H9 (cell line): ENCODE measurements at regions not wholly inside any gene's neighbourhood (a gene's known extent, or its start where the extent isn't known, plus 50 kb on each side); places are given as distances from the start of the nearest gene placed in this dataset.

Experiments used
- DNase-seq: peaks from one replicate; pipeline ENCODE4 v3.0.0-alpha.2; 2017
- H2AFZ ChIP-seq: one replicate; pipeline ENCODE4 v1.6.1; 2013; ENCODE audit warnings: mild to moderate bottlenecking, low read length, control low read depth, moderate library complexity
- H2AK5ac ChIP-seq: 2 replicates; pipeline ENCODE4 v1.6.1; 2013; ENCODE audit warnings: low read length, control low read depth, mixed read lengths; ENCODE audit not compliant: insufficient read length
- H2BK120ac ChIP-seq: one replicate; pipeline ENCODE4 v1.6.1; 2013; ENCODE audit warnings: low read depth, mild to moderate bottlenecking, low read length, control low read depth, inconsistent platforms; ENCODE audit not compliant: poor library complexity, severe bottlenecking
- H2BK12ac ChIP-seq: 2 replicates; pipeline ENCODE4 v1.6.1; 2013; ENCODE audit warnings: low read length, control low read depth, mixed read lengths, low read depth; ENCODE audit not compliant: insufficient read length
- H2BK15ac ChIP-seq: 2 replicates; pipeline ENCODE4 v1.6.1; 2013; ENCODE audit warnings: low read depth, low read length, control low read depth
- H2BK20ac ChIP-seq: one replicate; pipeline ENCODE4 v1.6.1; 2013; ENCODE audit warnings: low read depth, mild to moderate bottlenecking, low read length, control low read depth, inconsistent platforms; ENCODE audit not compliant: poor library complexity, severe bottlenecking
- H2BK5ac ChIP-seq: 2 replicates; pipeline ENCODE4 v1.6.1; 2013; ENCODE audit warnings: low read length, control low read depth, mixed read lengths; ENCODE audit not compliant: insufficient read length
- H3K14ac ChIP-seq: 2 replicates; pipeline ENCODE4 v1.6.1; 2013; ENCODE audit warnings: low read length, control low read depth; ENCODE audit not compliant: insufficient read depth
- H3K18ac ChIP-seq: 2 replicates; pipeline ENCODE4 v1.6.1; 2013; ENCODE audit warnings: low read depth, mild to moderate bottlenecking, mixed read lengths, low read length, control low read depth; ENCODE audit not compliant: insufficient read length
- H3K23ac ChIP-seq: 2 replicates; pipeline ENCODE4 v1.6.1; 2013; ENCODE audit warnings: low read length, control low read depth, mixed read lengths, low read depth; ENCODE audit not compliant: insufficient read length
- H3K23me2 ChIP-seq: 2 replicates; pipeline ENCODE4 v1.6.1; 2013; ENCODE audit warnings: low read depth, mild to moderate bottlenecking, mixed read lengths, low read length, control low read depth; ENCODE audit not compliant: insufficient read length, poor library complexity, severe bottlenecking
- H3K27ac ChIP-seq: 2 replicates; pipeline ENCODE4 v1.5.1; 2013; ENCODE audit warnings: low read length, control low read depth, mixed read lengths, low read depth; ENCODE audit not compliant: insufficient read length
- H3K27me3 ChIP-seq: 2 replicates; pipeline ENCODE4 v1.6.1; 2013; ENCODE audit warnings: low read length, control low read depth, inconsistent platforms; ENCODE audit not compliant: insufficient read depth
- H3K4ac ChIP-seq: 2 replicates; pipeline ENCODE4 v1.6.1; 2013; ENCODE audit warnings: low read depth, mild to moderate bottlenecking, control low read depth, inconsistent platforms, low read length, moderate library complexity
- H3K4me1 ChIP-seq: 2 replicates; pipeline ENCODE4 v1.6.1; 2013; ENCODE audit warnings: low read length, control low read depth, inconsistent platforms; ENCODE audit not compliant: insufficient read depth
- H3K4me2 ChIP-seq: 2 replicates; pipeline ENCODE4 v1.6.1; 2013; ENCODE audit warnings: low read length, control low read depth, mixed read lengths; ENCODE audit not compliant: insufficient read length, insufficient read depth
- H3K56ac ChIP-seq: 2 replicates; pipeline ENCODE4 v1.6.1; 2013; ENCODE audit warnings: low read depth, mild to moderate bottlenecking, mixed read lengths, low read length, control low read depth; ENCODE audit not compliant: insufficient read length
- H3K79me1 ChIP-seq: 2 replicates; pipeline ENCODE4 v1.6.1; 2013; ENCODE audit warnings: low read depth, mild to moderate bottlenecking, moderate library complexity, low read length, control low read depth, inconsistent platforms; ENCODE audit not compliant: insufficient read depth, poor library complexity, severe bottlenecking
- H3K79me2 ChIP-seq: 2 replicates; pipeline ENCODE4 v1.6.1; 2013; ENCODE audit warnings: low read length, control low read depth, inconsistent platforms; ENCODE audit not compliant: insufficient read depth
- H3K9ac ChIP-seq: 2 replicates; pipeline ENCODE4 v1.6.1; 2013; ENCODE audit warnings: low read length, control low read depth, mixed read lengths; ENCODE audit not compliant: insufficient read length; ENCODE audit errors: extremely low read depth
- H3K9me3 ChIP-seq: one replicate; pipeline ENCODE4 v1.6.1; 2013; ENCODE audit warnings: low read depth, low read length, inconsistent platforms; ENCODE audit not compliant: control insufficient read depth
- H3T11ph ChIP-seq: one replicate; pipeline ENCODE4 v1.6.1; 2013; ENCODE audit warnings: mild to moderate bottlenecking, low read length, control low read depth, inconsistent platforms
- H4K20me1 ChIP-seq: one replicate; pipeline ENCODE4 v1.6.1; 2013; ENCODE audit not compliant: control insufficient read depth, insufficient read length, insufficient read depth
- H4K5ac ChIP-seq: 2 replicates; pipeline ENCODE4 v1.6.1; 2013; ENCODE audit warnings: low read depth, mild to moderate bottlenecking, mixed read lengths, low read length, control low read depth; ENCODE audit not compliant: insufficient read length
- H4K8ac ChIP-seq: replicated peaks from 2 replicates; pipeline ENCODE4 v1.6.1; 2013; ENCODE audit warnings: low read length, control low read depth, mixed read lengths, low read depth; ENCODE audit not compliant: insufficient read length
- H4K91ac ChIP-seq: 2 replicates; pipeline ENCODE4 v1.6.1; 2013; ENCODE audit warnings: low read depth, mild to moderate bottlenecking, moderate library complexity, mixed read lengths, low read length, control low read depth; ENCODE audit not compliant: insufficient read length
- H3K27ac Mint-ChIP-seq, 3 experiments: 2 replicates in 2 of 3; 3 replicates in 1 of 3; pipeline ENCODE4 v1.8.0; 2020 to 2021; ENCODE audit warnings: mixed read lengths in 3 of 3, mild to moderate bottlenecking in 1 of 3, moderate library complexity in 1 of 3
- H3K27me3 Mint-ChIP-seq: 2 replicates; pipeline ENCODE4 v1.8.0; 2021; ENCODE audit warnings: low read depth, mild to moderate bottlenecking, moderate library complexity, mixed read lengths
- H3K36me3 Mint-ChIP-seq, 3 experiments: 2 replicates in 2 of 3; 3 replicates in 1 of 3; pipeline ENCODE4 v1.8.0; 2020 to 2021; ENCODE audit warnings: low read depth in 3 of 3, mixed read lengths in 3 of 3; ENCODE audit not compliant: insufficient read depth in 1 of 3
- H3K4me1 Mint-ChIP-seq, 2 experiments: 2 replicates each; pipeline ENCODE4 v1.8.0; 2020; ENCODE audit warnings: mixed read lengths in 2 of 2
- H3K4me3 Mint-ChIP-seq, 2 experiments: 2 replicates in 1 of 2; 3 replicates in 1 of 2; pipeline ENCODE4 v1.8.0; 2020 to 2021; ENCODE audit warnings: mild to moderate bottlenecking in 2 of 2, mixed read lengths in 2 of 2, moderate library complexity in 1 of 2
- H3K9me3 Mint-ChIP-seq, 2 experiments: 2 replicates in 1 of 2; 3 replicates in 1 of 2; pipeline ENCODE4 v1.8.0; 2020; ENCODE audit warnings: mild to moderate bottlenecking in 2 of 2, mixed read lengths in 2 of 2, moderate library complexity in 1 of 2
- CTCF ChIP-seq: fragments of 200-600 bp; sonication (generic); conservative IDR thresholded peaks from 3 replicates; pipeline ENCODE4 v1.8.0; 2021; ENCODE audit warnings: antibody characterized with exemption, mild to moderate bottlenecking
- WGBS: extraction: QIAGEN DNeasy Blood & Tissue Kit; methylation state at CpG from one replicate; pipeline ENCODE4 v1.1.7; 2013; ENCODE audit warnings: missing lambda C conversion rate, low lambda C conversion rate, mixed read lengths; ENCODE audit not compliant: insufficient read length; ENCODE audit errors: extremely low coverage; 5-methylcytosine and 5-hydroxymethylcytosine counted together

GRCh38 chr7:156554488-156554887 lies 86.1 kb upstream of the RNF32 start:
- DNase-seq = no peak
- Histone ChIP-seq H2AK5ac (no peak overlapping the region), H2BK20ac (no peak overlapping the region), H2AFZ (no peak overlapping the region), H3T11ph (no peak overlapping the region), H3K9ac (no peak overlapping the region), H3K27ac (no peak overlapping the region), H3K4ac (no peak overlapping the region), H3K18ac (no peak overlapping the region), H4K5ac (no peak overlapping the region), H3K56ac (no peak overlapping the region), H4K20me1 (no peaks in the 10 kb centered on the region), H3K14ac (no peak overlapping the region; the same call in 1 of the 2 replicates), H3K9me3 (no peaks in the 10 kb centered on the region), H2BK120ac (no peak overlapping the region), H4K91ac (no peak overlapping the region), H3K27me3 (no peaks in the 10 kb centered on the region), H4K8ac (no peak overlapping the region), H2BK15ac (no peak overlapping the region), H2BK12ac (no peak overlapping the region), H2BK5ac (no peak overlapping the region), H3K79me1 (no peaks in the 10 kb centered on the region), H3K4me1 (no peaks in the 10 kb centered on the region), H3K23ac (no peak overlapping the region), H3K79me2 (no peaks in the 10 kb centered on the region), H3K23me2 (no peaks in the 10 kb centered on the region), H3K4me2 (no peak overlapping the region)
- no peak overlapping the region for H3K4me3 Mint-ChIP-seq
- no peaks in the 10 kb centered on the region for H3K4me1 Mint-ChIP-seq
- H3K36me3 Mint-ChIP-seq = no peaks in the 10 kb centered on the region
- WGBS = no CpG with 5 or more reads among the region's 8 CpGs
- H3K27ac Mint-ChIP-seq = no peak overlapping the region
- TF ChIP-seq CTCF = no peak
- H3K27me3 Mint-ChIP-seq = peaks cover 3% of the 10 kb centered on the region
- H3K9me3 Mint-ChIP-seq = no peaks in the 10 kb centered on the region; a peak in 1 of 5 replicates
